A673 (cell line): ENCODE measurements at regions not wholly inside any gene's neighbourhood (a gene's known extent, or its start where the extent isn't known, plus 50 kb on each side); places are given as distances from the start of the nearest gene placed in this dataset.

Experiments
- BruUV-seq: library from RNA; stranded (reverse); fragments of 400-500 nt; replicated peaks from 2 replicates; lab custom pipeline; 2021; lab: Mats Ljungman, UMichigan
- CTCF ChIA-PET: fragments of 300-600 bp; sonication (Branson Sonifier 250); formaldehyde crosslinking; loops from one replicate; lab custom pipeline; 2022; ENCODE audit warnings: antibody characterized with exemption; lab: Charles Lee
- POLR2A ChIA-PET: fragments of 300-600 bp; sonication (Branson Sonifier 250); formaldehyde crosslinking; loops from one replicate; lab custom pipeline; 2022; ENCODE audit warnings: antibody characterized with exemption; ENCODE audit not compliant: low non-redundant PET; lab: Charles Lee
- DNase-seq: peaks from one replicate; pipeline ENCODE4 v3.0.0-alpha.2; 2015; ENCODE audit warnings: low spot score
- H3K27ac ChIP-seq: fragments of 200-600 bp; sonication (generic); 2 replicates; pipeline ENCODE4 v1.5.1; 2016; ENCODE audit warnings: mixed run types, low read depth, mild to moderate bottlenecking, mixed read lengths, antibody characterized with exemption, low read length; ENCODE audit not compliant: poor library complexity, severe bottlenecking
- H3K27me3 ChIP-seq: fragments of 200-600 bp; sonication (generic); replicated peaks from 2 replicates; pipeline ENCODE4 v1.6.1; 2017; ENCODE audit warnings: mixed run types, low read depth, mild to moderate bottlenecking, mixed read lengths, antibody characterized with exemption, low read length; ENCODE audit not compliant: insufficient read depth, poor library complexity
- H3K36me3 ChIP-seq: fragments of 200-600 bp; sonication (generic); 2 replicates; pipeline ENCODE4 v1.6.1; 2016; ENCODE audit warnings: mixed run types, mild to moderate bottlenecking, mixed read lengths, antibody characterized with exemption, low read length; ENCODE audit not compliant: insufficient read depth, poor library complexity, severe bottlenecking
- H3K4me1 ChIP-seq: fragments of 200-600 bp; sonication (generic); 2 replicates; pipeline ENCODE4 v1.6.1; 2017; ENCODE audit warnings: mixed run types, mild to moderate bottlenecking, mixed read lengths, antibody characterized with exemption, low read length; ENCODE audit not compliant: insufficient read depth, poor library complexity, severe bottlenecking
- H3K4me3 ChIP-seq: fragments of 200-600 bp; sonication (generic); 2 replicates; pipeline ENCODE4 v1.5.1; 2016; ENCODE audit warnings: low read depth, mixed run types, mild to moderate bottlenecking, mixed read lengths, low read length; ENCODE audit not compliant: poor library complexity, severe bottlenecking
- H3K9me3 ChIP-seq: fragments of 200-600 bp; sonication (generic); 2 replicates; pipeline ENCODE4 v1.6.1; 2016; ENCODE audit warnings: mixed run types, low read depth, mild to moderate bottlenecking, mixed read lengths, antibody characterized with exemption, low read length; ENCODE audit not compliant: poor library complexity, severe bottlenecking
- EZH2 ChIP-seq: fragments of 200-600 bp; sonication (generic); IDR thresholded peaks from 2 replicates; pipeline ENCODE4 v1.6.1; 2017; ENCODE audit warnings: borderline replicate concordance, low read depth, mild to moderate bottlenecking, mixed read lengths, antibody characterized with exemption, low read length; ENCODE audit not compliant: poor library complexity, severe bottlenecking
- intact Hi-C: fragments of 100-400 bp; cut with micrococcal nuclease; formaldehyde crosslinking; loops from one replicate; pipeline ENCODE4 v1.10.0; 2022; ENCODE audit not compliant: unreplicated experiment
- TF ChIP-seq, protein P1 (sequence below): fragments of 300-800, 200-600 bp; sonication (generic); conservative IDR thresholded peaks from 2 replicates; pipeline ENCODE4 v1.5.1; 2017; ENCODE audit warnings: low read depth, mild to moderate bottlenecking, antibody characterized with exemption, low read length, moderate library complexity, mixed read lengths

DNA sequence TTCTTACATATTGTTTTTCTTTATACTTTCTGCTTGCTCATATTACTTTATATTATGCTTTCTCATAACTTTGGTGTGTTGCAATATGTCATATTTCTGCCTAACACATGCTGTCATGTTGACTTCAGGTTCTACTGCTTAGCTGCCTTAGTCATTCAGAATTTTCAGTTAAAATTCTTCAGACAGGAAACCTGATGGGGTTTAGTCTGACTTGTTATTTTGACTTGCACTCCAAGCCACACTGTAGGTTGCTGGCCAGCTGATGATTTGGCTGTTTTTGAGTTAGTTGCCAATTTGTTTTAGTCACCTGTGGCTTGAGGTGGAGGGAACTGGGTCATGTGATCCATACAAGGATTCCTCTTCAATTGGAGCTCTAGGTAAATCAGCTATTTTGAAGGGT lies 315.4 kb downstream of the MAP2K6 start:
- DNase-seq: no peak
- POLR2A ChIA-PET: no interaction called here

DNA sequence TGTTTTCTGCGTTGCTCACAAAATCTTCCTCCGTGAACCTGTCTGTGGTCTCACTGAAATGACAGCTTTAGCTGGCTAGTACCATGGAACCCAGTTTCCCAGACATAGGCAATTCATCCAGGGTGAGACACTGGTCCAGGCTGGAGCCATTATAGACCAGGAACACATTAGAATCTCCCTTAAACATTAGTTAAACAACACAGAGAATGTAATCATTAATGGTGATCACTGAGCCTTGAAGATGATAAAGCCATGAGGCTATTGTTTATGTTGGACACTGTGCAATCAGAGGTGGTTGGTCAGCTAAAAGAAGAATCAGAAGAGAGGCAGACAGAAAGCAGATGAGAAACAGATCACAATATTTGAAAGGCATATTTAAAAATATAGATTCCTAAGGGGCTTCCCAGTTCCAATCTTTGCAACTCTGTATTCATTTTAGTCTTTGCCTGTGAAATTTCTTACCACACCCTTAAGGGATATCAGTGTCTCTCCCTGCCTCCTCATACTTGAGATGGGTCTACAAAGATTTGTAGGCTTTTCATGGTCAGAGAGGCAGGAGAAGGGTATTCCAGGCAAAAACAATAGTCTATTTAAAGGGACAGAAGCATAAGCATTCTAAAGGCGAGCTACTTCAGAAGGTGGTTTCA lies 317.9 kb downstream of the MAP2K6 start:
- H3K27ac ChIP-seq: no peak overlapping the region
- no peak for DNase-seq
- POLR2A ChIA-PET: no interaction called here
- intact Hi-C loops: no loop called here
- H3K4me1 ChIP-seq: no peaks in the 10 kb centered on the region
- H3K36me3 ChIP-seq: no peaks in the 10 kb centered on the region
- TF ChIP-seq, protein P1, sequence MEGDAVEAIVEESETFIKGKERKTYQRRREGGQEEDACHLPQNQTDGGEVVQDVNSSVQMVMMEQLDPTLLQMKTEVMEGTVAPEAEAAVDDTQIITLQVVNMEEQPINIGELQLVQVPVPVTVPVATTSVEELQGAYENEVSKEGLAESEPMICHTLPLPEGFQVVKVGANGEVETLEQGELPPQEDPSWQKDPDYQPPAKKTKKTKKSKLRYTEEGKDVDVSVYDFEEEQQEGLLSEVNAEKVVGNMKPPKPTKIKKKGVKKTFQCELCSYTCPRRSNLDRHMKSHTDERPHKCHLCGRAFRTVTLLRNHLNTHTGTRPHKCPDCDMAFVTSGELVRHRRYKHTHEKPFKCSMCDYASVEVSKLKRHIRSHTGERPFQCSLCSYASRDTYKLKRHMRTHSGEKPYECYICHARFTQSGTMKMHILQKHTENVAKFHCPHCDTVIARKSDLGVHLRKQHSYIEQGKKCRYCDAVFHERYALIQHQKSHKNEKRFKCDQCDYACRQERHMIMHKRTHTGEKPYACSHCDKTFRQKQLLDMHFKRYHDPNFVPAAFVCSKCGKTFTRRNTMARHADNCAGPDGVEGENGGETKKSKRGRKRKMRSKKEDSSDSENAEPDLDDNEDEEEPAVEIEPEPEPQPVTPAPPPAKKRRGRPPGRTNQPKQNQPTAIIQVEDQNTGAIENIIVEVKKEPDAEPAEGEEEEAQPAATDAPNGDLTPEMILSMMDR: no peak
- TF ChIP-seq EZH2: no peak
- H3K9me3 ChIP-seq: no peaks in the 10 kb centered on the region
- no peak overlapping the region for H3K4me3 ChIP-seq
- BruUV-seq: no TSS peak
- CTCF ChIA-PET: no interaction called here
- H3K27me3 ChIP-seq: no peaks in the 10 kb centered on the region

More for the DNA sequence above, 315.4 kb downstream of the MAP2K6 start:
- Histone ChIP-seq H3K4me1 (no peaks in the 10 kb centered on the region), H3K27me3 (no peaks in the 10 kb centered on the region), H3K27ac (no peak overlapping the region), H3K36me3 (no peaks in the 10 kb centered on the region), H3K4me3 (no peak overlapping the region), H3K9me3 (no peaks in the 10 kb centered on the region)
- intact Hi-C loops: loop anchor here (5.0 kb wide), 1 partner anchor 38 kb away; no protein-coding TSS in a partner anchor
- BruUV-seq: no TSS peak
- CTCF ChIA-PET: no interaction called here
- TF ChIP-seq, protein P1: no peak
- TF ChIP-seq EZH2: no peak

DNA sequence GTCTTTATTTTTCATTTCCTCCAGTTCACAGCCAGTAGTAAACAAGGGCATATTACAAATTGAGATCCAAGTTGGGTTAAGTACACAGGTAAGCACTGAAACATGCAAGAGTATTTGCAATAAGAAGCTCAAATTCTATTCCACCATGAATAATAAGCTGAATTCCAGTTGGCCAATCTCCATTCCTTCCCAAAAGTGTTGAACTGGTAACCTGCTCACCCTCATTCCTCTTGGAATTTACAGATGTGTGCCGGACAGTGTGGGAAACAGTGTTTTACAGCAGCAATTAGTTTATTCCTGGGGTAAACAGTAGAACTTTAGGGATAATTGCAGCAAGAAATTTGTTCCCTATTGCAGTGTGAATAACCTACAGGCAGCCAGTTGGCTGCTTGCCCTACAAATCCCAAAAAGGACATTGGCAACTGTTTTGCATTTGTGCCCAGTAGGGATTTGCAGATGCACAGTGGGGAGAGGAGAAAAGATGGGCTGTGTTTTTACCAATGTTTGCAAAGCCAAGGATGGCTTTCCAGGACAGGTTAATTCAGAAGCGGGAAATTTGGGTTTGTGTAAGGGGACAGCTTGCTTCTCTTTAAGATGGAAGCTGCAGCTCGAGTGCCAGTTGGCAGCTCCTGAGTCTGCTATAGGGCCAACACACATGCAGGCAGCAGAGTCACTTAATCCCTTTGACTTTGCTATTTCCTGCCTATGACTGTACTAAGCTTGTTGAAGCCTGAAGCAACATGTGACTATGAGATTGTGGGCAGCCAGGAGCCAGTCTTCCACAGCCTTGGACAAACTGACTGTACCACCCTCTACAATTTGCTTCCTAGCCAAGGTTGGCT lies 318.9 kb downstream of the MAP2K6 start:
- DNase-seq: peak; percentile 26
- TF ChIP-seq, protein P1: no peak
- no peak for TF ChIP-seq EZH2
- no peaks in the 10 kb centered on the region for H3K36me3 ChIP-seq
- no TSS peak for BruUV-seq
- ChIA-PET POLR2A (no interaction called here), CTCF (interaction anchor here (0.6 kb wide), 1 partner anchor 362 kb away, joined by 5 read pairs; no protein-coding TSS in a partner anchor)
- H3K9me3 ChIP-seq: no peaks in the 10 kb centered on the region
- intact Hi-C loops: no loop called here
- no peak overlapping the region for H3K4me3 ChIP-seq
- no peak overlapping the region for H3K27ac ChIP-seq
- H3K27me3 ChIP-seq: no peaks in the 10 kb centered on the region
- no peaks in the 10 kb centered on the region for H3K4me1 ChIP-seq
